CD4-positive, alpha-beta T cell treated with Interferon gamma for 1 hour (primary cell): ENCODE measurements at regions not wholly inside any gene's neighbourhood (a gene's known extent, or its start where the extent isn't known, plus 50 kb on each side); places are given as distances from the start of the nearest gene placed in this dataset.

Experiments
- DNase-seq: peaks from one replicate; pipeline ENCODE4 v3.0.0-alpha.2; 2020

DNA sequence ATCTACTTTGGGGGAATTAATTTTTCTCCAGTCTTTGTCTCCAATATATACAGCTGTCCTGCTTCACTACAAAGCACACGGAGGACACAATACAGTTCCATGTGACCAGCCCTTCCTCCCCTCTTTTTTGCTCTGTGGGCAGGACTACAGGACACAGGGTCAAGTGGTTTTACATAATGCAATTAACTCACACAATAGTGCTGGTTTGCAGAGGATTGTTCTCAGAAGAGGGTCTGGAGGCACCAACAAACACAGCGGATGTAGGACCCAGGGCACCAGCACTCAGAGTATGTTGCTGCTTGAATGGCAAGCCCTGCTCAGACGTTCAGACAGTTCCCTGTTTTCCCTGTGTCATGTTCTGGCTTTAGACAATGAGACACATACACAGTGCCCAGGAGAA, 52.0 kb upstream of the NPTX2 start:
- no peak for DNase-seq

- no peak for DNase-seq
Measured at GRCh38 chr7:98562871-98563495, 54.1 kb upstream of the NPTX2 start.

GRCh38 chr7:98562381-98562823, 54.7 kb upstream of the NPTX2 start:
- no peak for DNase-seq

GRCh38 chr7:98559958-98560357, 57.1 kb upstream of the NPTX2 start:
- DNase-seq: no peak

DNA sequence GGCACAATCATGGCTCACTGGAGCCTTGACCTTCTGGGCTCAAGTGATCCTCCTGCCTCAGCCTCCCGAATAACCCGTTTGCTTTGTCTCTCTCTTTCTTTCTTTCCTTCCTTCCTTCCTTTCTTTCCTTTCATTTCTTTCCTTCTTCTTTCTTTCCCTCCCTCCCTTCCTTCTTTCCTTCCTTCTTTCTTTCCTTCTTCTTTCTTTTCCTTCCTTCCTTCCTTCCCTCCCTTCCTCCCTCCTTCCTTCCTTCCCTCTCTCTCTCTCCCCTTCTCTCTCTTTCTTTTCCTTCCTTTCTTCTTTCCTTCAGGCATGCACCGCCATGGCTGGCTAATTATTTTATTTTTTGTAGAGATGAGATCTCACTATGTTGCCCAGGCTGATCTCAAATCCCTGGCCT, 57.9 kb upstream of the NPTX2 start:
- DNase-seq: no peak

DNA sequence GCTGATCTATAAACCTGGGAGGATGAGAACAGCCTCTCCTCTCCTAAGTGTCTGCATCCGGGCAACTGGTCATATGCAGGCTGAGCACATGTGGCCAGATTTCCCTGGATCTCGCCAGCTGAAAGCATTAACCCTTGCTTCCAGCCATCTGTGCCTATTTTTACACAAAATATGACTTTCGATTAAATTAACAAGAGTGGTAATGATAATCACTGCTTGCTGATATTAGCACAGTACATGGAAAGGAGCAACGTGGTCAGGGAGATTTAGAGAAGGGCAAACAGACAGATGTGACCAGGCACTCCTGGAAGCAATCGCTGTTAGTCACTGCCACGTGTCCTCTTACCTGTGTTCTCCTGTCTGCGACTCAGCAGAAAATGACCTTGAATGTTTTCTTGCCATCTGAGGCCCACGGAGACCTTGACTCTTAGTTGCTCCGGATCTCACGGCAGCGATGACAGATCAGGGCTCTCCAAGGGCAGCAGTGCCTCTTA, 59.5 kb upstream of the NPTX2 start:
- DNase-seq: no peak

GRCh38 chr7:98556288-98556687, 60.8 kb upstream of the NPTX2 start:
- DNase-seq: no peak

- DNase-seq: no peak
Measured at GRCh38 chr7:98555403-98555802, 61.7 kb upstream of the NPTX2 start.

DNA sequence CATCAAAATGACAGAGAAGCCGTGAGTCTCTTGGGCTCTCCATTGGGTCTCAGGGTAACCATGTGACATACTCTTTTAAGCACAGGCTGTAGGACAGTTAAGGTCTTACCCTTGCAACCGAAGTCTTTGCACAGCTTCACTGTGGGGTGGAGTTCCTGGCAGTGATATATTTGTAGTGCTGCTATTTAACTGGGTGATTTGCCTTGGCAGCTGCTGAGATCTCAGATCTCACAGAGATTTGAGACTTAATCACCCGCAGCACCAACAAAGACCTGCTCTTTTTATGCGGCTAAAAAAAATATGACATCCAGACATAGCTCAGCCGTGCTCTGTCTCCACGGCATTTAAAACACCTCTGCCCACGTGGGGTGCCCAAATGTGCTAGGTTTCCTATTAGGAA, 63.4 kb upstream of the NPTX2 start:
- no peak for DNase-seq

DNA sequence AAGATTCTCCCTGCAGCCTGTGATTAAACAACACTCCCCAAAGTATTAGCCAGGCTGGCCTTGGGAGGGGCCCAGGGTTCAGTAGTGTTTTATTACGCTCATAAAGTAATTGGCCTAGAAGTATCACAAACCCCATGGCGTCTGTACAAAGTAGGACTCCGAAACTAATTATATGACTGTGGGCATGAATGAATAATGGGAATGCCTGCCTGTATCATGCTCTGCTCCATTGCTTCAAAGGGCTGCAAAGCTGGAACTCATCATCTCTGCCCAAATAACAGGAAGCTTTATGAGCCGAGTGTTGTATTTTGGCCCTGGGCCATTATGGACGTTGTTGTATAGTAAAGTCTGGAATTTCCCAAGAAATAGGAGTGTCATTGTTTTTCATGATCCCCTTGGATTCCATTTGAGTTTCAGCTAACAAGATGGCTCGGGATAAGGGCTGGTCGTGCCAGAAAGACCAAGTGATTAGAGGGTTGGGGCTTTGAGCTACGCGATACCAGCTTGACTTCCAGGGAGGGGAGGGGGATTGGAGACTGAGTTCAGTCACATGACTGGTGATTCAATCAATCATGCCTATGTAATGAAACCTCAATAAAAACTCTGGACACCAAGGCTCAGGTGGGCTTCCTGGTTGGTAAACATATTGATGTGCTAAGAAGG, 65.3 kb upstream of the NPTX2 start:
- DNase-seq: no peak

DNA sequence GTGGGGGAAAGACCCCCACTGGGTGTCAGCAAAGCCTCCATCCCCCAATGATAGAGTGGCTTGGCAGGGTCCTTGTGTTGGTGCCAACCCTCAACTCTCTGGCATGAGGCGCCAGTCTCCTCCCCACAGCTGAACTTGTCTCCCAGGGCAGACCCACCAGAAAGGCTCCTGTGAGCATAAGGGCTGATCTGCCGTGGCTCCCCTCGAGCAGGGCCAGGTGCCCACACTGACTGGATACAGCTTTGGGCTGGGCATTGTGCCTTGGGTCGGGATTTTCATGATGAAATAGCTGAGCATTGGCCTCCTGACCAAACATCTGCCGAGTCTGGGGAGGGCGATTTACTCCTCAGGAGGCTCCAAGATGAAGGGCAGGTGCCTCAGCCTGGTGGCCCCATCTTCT, 68.1 kb upstream of the NPTX2 start:
- DNase-seq: no peak

- no peak for DNase-seq
Measured at GRCh38 chr7:98548370-98548769, 68.7 kb upstream of the NPTX2 start.

DNA sequence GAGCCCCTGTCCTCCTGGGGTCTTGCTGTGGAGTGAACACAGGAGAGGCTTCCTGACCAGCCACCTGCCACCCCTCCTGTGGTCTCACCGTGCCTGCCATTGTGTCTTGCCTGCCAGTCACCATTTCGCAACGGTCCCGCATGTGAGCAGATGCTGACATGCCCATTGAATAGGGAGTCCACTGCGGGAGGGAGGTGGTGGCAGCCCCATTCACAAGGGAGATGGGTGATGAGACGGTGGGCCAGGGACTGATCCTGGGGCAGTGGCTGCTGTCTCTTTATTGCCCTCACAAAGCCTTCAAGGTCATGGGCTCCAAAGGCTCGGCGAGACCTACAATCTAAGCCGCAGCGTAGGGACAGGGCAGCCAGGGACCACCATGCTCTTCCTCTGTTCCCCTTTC, 76.0 kb upstream of the NPTX2 start:
- no peak for DNase-seq

GRCh38 chr7:98539865-98540264, 77.2 kb upstream of the NPTX2 start:
- DNase-seq: no peak

- DNase-seq: no peak
Measured at GRCh38 chr7:98536803-98537202, 80.3 kb upstream of the NPTX2 start.

- no peak for DNase-seq
Measured at GRCh38 chr7:98534493-98534892, 82.6 kb upstream of the NPTX2 start.

GRCh38 chr7:98531717-98532116, 85.4 kb upstream of the NPTX2 start:
- DNase-seq: no peak

- no peak for DNase-seq
Measured at GRCh38 chr7:98528079-98528478, 89.0 kb upstream of the NPTX2 start.

- no peak for DNase-seq
Measured at GRCh38 chr7:98526059-98526458, 91.0 kb upstream of the NPTX2 start.

DNA sequence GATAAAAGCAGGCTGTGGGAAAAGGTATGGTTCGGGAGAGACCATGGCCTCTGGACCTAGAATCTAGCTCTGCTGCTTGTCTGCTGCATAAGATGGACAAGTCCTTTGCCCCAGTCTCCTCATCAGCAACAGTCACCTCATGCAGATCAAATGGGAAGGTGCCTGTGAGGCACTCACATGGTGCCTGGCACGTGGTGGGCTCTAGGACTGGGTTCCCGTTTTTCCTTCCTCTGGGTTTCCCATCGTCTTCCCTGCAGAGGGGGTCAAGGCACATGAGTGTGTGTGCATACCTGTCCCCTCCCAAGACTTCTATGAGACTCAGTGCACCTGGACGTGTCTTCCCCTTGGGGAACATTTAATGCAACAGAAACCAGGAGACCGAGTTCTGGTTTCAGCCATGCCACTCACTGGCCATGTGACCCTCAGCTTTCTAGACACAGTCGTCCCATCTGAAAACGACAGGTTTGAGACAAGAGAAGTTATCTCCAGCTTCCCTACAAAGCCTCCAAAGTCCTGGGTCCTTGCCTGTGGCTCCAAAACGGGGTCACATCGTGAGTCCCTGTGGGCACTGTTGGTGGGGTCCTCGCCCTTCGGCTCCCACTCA, 95.9 kb upstream of the NPTX2 start:
- no peak for DNase-seq

GRCh38 chr7:98520356-98520951, 96.6 kb upstream of the NPTX2 start:
- DNase-seq: no peak

DNA sequence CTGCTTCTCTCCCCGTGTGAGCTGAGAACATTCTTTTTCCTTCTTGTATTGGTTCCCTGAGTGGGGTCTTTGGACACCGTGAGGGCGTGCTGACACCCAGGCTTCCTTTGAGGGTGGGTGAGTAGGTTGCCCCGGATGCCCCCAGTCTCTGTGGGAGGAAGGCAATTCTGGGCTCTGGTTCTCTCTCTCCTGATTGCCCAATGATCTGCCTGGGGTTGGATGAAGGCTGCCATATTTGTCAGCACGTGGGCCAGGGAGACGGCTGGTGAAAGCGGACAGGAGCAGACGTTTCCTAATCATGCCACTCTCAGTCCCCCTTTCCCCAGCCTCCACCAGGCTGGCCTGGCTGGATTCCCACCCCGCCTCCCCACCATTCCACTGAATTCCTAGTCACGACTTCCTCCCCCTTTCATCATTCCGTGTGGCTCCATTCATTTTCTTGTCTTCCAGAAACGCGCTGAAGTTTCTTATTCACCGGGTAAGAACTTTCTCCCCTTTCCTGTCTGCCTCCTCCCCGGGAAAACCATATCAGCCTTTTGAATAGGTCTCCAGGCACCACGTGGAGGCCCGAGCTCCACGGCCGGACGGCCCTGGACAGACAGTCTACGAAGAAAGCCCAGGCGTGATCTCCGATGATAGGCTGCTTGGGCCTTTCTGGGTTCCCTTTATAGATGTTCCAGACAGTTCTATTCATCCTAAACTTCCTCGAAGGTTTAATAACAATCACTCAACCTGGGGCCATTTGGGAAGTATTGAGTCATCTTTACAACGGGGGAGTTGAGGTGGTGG, 98.7 kb upstream of the NPTX2 start:
- DNase-seq: no peak

GRCh38 chr7:98515201-98515600, 101.9 kb upstream of the NPTX2 start:
- no peak for DNase-seq
